Fibroblast of pulmonary artery (primary cell): ENCODE measurements at regions not wholly inside any gene's neighbourhood (a gene's known extent, or its start where the extent isn't known, plus 50 kb on each side); places are given as distances from the start of the nearest gene placed in this dataset.
A peak's percentile ranks its signal among the peaks of the same experiment; 100 is the strongest.

ENCODE experiments used
- DNase-seq: peaks from one replicate; pipeline ENCODE4 v3.0.0-alpha.2; 2010; ENCODE audit warnings: low read depth
- H3K4me3 ChIP-seq: replicated peaks from 2 replicates; pipeline ENCODE4 v1.5.1; 2011; ENCODE audit warnings: low read depth, mild to moderate bottlenecking, control low read depth, low read length, moderate library complexity
- TF ChIP-seq, protein P1 (sequence below): IDR thresholded peaks from 2 replicates; pipeline ENCODE4 v1.5.1; 2011; ENCODE audit warnings: mild to moderate bottlenecking, control low read depth, low read length, inconsistent platforms; ENCODE audit errors: missing control alignments

DNA sequence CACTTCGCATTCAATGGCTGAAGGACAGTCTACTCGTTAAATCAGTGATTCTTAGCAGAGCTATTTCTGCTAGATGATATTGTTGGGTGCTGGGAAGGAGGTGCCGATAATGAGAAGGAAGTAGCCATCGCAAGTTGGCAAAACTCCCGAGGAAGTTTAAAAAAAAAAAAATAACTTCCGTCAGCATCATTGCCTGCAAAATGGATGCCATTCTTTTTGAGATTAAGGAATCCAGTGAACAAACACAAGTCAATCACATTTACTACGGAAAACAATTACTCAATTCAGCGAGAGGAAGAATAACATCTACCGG lies 74.4 kb upstream of the SFMBT2 start:
- no peak for DNase-seq
- TF ChIP-seq, protein P1, sequence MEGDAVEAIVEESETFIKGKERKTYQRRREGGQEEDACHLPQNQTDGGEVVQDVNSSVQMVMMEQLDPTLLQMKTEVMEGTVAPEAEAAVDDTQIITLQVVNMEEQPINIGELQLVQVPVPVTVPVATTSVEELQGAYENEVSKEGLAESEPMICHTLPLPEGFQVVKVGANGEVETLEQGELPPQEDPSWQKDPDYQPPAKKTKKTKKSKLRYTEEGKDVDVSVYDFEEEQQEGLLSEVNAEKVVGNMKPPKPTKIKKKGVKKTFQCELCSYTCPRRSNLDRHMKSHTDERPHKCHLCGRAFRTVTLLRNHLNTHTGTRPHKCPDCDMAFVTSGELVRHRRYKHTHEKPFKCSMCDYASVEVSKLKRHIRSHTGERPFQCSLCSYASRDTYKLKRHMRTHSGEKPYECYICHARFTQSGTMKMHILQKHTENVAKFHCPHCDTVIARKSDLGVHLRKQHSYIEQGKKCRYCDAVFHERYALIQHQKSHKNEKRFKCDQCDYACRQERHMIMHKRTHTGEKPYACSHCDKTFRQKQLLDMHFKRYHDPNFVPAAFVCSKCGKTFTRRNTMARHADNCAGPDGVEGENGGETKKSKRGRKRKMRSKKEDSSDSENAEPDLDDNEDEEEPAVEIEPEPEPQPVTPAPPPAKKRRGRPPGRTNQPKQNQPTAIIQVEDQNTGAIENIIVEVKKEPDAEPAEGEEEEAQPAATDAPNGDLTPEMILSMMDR, result no peak
- H3K4me3 ChIP-seq, result no peak overlapping the region

DNA sequence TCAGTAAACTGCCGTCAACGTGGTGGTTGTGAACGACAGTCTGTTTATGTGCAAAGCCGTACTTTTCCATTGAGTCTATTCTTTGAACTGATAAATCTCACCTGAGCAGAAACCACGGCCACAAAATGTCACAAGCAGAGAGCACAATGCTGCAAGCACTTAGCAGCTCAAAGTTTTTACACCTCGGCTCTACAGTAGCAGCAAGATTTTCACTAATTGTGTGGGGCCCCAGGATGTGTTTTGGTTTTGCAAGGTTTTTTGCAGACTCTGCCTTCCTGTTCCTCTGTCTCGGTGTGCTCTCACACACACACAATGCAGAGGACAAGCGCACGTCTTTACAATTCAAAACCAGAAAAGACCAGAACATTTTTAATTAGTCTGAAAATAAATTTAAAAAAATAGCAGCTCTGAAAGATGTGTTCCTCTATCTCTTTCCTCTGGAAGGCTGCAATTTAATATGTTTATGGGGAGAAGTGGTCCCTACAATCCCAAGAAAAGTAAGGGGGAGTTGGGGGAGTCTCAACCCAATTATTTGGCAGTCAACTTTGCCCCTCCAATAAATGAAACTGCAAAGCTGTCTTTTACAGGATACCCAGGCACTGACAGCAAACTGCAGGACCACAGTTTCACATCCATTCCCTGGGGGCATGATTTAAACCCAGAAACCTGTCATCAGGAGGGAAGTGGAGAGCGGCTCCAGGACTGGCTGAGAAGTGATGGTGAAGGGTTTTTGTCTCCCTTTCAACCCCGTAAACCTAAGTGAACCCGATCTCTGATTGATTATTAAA lies 73.8 kb upstream of the SFMBT2 start:
- TF ChIP-seq, protein P1, result no peak
- DNase-seq, result no peak
- H3K4me3 ChIP-seq, result no peak overlapping the region

GRCh38 chr10:7483848-7484247 lies 73.0 kb upstream of the SFMBT2 start:
- TF ChIP-seq, protein P1, result no peak
- DNase-seq, result no peak
- no peak overlapping the region for H3K4me3 ChIP-seq

- no peak for DNase-seq
- H3K4me3 ChIP-seq, result no peak overlapping the region
- TF ChIP-seq, protein P1, result no peak
Measured at GRCh38 chr10:7482992-7483391, 72.2 kb upstream of the SFMBT2 start.

DNA sequence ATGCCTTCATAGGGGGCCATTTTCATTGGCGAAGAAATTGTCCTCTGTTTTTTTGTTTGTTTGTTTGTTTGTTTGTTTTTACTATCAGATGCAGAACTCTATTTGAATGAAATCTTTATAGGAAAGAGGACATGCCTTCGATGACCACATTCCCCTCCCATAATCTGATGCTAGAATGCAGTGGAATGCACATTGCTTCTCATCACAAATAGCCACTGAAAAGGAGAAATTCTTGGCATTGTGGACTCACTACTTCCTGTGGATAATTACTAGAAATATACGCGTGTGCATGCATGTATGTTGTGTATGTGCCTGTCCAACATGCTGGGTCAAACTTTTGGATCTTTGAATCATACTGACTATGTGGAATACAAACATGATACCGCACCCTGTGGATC lies 70.5 kb upstream of the SFMBT2 start:
- peak; percentile 15 for DNase-seq
- H3K4me3 ChIP-seq, result no peak overlapping the region
- TF ChIP-seq, protein P1, result no peak

GRCh38 chr10:7480742-7481367 lies 70.0 kb upstream of the SFMBT2 start:
- TF ChIP-seq, protein P1, result no peak
- no peak for DNase-seq
- no peak overlapping the region for H3K4me3 ChIP-seq
